SU-DHL-6 (cell line): ENCODE measurements at regions not wholly inside any gene's neighbourhood (a gene's known extent, or its start where the extent isn't known, plus 50 kb on each side); places are given as distances from the start of the nearest gene placed in this dataset.
"Not testable (repeated sequence)": the region's sequence is repeated elsewhere in the genome, so short reads cannot be mapped to it uniquely, and the experiment has no call there.

Experiments used
- H2AFZ ChIP-seq: fragments of 200-600 bp; sonication (generic); 2 replicates; pipeline ENCODE4 v1.6.1; 2014; ENCODE audit warnings: low read depth, mild to moderate bottlenecking, moderate library complexity, mixed read lengths, antibody characterized with exemption, low read length; ENCODE audit not compliant: severe bottlenecking
- H3F3A ChIP-seq: fragments of 200-600 bp; shearing (Covaris generic); 2 replicates; pipeline ENCODE4 v1.6.0; 2016; ENCODE audit warnings: antibody characterized with exemption, mild to moderate bottlenecking; ENCODE audit not compliant: insufficient read depth
- H3K27ac ChIP-seq: fragments of 200-600 bp; sonication (generic); 2 replicates; pipeline ENCODE4 v1.5.1; 2016; ENCODE audit warnings: low read depth, mild to moderate bottlenecking, low read length, moderate library complexity, mixed read lengths
- H3K27me3 ChIP-seq: fragments of 200-600 bp; sonication (generic), shearing (Covaris generic); 2 replicates; pipeline ENCODE4 v1.6.0; 2014; ENCODE audit warnings: mild to moderate bottlenecking, low read length
- H3K36me3 ChIP-seq: fragments of 200-600 bp; sonication (generic); 2 replicates; pipeline ENCODE4 v1.6.1; 2014; ENCODE audit warnings: mild to moderate bottlenecking, low read length, mixed read lengths
- H3K4me2 ChIP-seq: fragments of 300-600, 200-600 bp; shearing (Covaris generic), sonication (generic); 2 replicates; pipeline ENCODE4 v1.6.0; 2014; ENCODE audit warnings: low read length, low read depth, mild to moderate bottlenecking; ENCODE audit not compliant: poor library complexity, severe bottlenecking
- H3K4me3 ChIP-seq: fragments of 200-600 bp; sonication (generic); 2 replicates; pipeline ENCODE4 v1.5.1; 2014; ENCODE audit warnings: antibody characterized with exemption, low read length, mild to moderate bottlenecking, mixed read lengths; ENCODE audit not compliant: insufficient read depth, poor library complexity, severe bottlenecking
- H3K79me2 ChIP-seq: fragments of 200-600 bp; sonication (generic); 2 replicates; pipeline ENCODE4 v1.6.1; 2014; ENCODE audit warnings: mild to moderate bottlenecking, low read length, moderate library complexity; ENCODE audit not compliant: insufficient read depth
- H3K9ac ChIP-seq: fragments of 200-600 bp; sonication (generic); 2 replicates; pipeline ENCODE4 v1.7.0; 2014; ENCODE audit warnings: mild to moderate bottlenecking, low read length
- H3K9me2 ChIP-seq: fragments of 200-600 bp; sonication (generic); replicated peaks from 2 replicates; pipeline ENCODE4 v1.6.1; 2014; ENCODE audit warnings: low read length; ENCODE audit not compliant: insufficient read depth
- H3K9me3 ChIP-seq: fragments of 200-600 bp; sonication (generic); 2 replicates; pipeline ENCODE4 v1.6.1; 2014; ENCODE audit warnings: low read length, mixed read lengths; ENCODE audit not compliant: insufficient read depth
- H4K20me1 ChIP-seq: fragments of 200-600 bp; sonication (generic); 2 replicates; pipeline ENCODE4 v1.6.1; 2014; ENCODE audit warnings: low read depth, mild to moderate bottlenecking, antibody characterized with exemption, low read length, moderate library complexity, mixed read lengths

DNA sequence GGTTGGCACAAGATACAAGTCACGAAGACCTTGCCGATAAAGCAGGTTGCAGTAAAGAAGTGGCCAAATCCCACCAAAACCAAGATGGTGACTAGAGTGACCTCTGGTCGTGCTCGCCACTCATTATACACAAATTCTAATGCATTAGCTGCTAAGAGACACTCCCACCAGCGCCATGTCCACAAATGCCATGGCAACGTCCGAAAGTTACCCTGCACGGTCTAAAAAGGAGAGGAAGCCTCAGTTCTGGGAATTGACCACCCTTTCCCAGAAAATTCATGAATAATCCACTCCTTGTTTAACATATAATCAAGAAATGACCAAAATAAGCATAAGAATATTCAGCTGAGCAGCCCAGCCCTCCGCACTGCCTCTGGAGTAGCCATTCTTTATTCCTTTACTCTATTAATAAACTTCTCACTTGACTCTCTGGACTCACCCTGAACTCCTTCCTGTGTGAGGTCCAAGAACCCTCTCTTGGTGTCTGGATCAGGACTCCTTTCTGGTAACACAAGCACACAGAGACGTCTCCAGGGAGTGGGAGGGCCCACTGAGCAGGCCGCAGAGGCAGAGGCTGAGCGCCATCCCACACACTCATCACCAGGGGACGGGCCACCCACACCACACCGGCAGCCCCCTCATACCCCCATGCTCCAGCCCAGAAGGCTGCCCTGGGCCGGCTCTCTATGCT lies 5431.8 kb upstream of the TPTE start:
- not testable (repeated sequence) for H3K4me3 ChIP-seq, H4K20me1 ChIP-seq, H3K27ac ChIP-seq, H3K9ac ChIP-seq, H2AFZ ChIP-seq, H3K79me2 ChIP-seq, H3F3A ChIP-seq, H3K4me2 ChIP-seq, H3K27me3 ChIP-seq, H3K9me3 ChIP-seq, H3K36me3 ChIP-seq, H3K9me2 ChIP-seq

DNA sequence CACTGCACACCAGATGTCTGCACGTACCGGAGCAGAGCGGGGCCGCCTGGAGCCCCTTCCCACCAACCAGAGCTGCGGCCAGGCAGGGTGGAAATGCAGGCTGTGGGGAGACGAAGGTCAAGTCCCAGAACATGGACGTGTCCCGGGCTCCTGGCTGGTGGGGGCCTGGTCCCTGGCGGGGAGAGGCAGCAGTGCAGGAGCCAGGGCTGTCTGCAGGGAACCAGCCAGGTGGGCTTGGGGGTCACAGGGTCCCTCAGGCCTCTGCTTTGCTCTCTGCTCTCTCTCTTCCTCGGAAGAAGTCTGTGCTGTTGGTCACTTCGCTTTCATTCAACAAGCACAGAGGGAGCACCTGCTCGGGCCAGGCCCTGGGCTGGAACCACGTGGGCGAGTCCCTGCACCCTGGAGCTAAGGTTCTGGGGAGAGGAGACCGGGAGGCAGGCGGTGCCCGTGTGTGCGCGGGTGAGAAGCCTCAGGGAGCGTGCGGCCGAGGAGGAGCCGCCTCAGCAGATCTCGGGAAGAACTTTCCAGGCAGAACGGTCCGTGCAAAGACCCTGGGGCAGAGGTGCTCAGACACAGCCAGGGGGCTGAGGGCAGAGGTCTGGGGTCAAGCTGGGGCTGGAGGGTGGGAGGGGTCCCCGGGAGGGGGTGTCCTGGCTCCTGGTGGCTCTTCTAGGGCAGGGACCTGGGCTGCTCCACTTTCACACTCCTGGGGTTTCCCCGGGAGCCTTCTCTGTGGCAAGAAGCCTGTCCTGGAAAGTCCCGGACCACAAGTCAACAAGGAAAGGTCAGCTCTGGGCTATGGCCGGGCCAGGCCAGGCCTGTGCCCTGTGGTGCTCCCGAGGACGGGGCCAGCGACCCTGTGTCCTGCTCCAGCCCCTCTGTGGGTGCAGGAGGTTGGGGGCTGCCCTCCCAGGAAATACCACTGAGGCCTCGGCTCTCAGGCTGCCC lies 5431.0 kb upstream of the TPTE start:
- not testable (repeated sequence) for H3K27ac ChIP-seq, H4K20me1 ChIP-seq, H3K27me3 ChIP-seq, H3K9me2 ChIP-seq, H3K79me2 ChIP-seq, H3K4me3 ChIP-seq, H3K36me3 ChIP-seq, H3K9me3 ChIP-seq, H2AFZ ChIP-seq, H3K9ac ChIP-seq, H3F3A ChIP-seq, H3K4me2 ChIP-seq

DNA sequence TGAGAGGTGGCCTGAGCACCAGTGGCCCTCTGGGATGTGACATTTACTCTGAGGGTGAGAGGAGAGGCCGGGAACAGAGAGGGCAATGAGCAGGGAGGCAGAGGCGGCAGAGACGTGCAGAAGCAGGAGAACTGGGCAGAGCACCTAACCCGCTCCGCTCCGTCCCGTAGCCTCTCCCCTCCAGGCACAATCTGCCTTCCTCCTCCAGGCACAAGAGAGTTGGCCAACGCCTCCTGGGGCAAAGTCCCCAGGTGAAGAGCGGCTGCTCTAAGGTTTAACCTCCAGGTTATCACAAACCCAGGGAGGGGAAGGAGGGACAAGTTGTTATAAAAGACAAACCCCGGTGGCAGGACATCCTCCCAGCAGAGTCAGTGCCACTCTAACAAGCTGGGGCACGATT lies 5430.1 kb upstream of the TPTE start:
- H3K9ac ChIP-seq, H3K27me3 ChIP-seq, H3F3A ChIP-seq, H3K27ac ChIP-seq, H2AFZ ChIP-seq, H3K9me2 ChIP-seq, H3K4me2 ChIP-seq, H4K20me1 ChIP-seq, H3K9me3 ChIP-seq, H3K79me2 ChIP-seq, H3K36me3 ChIP-seq, H3K4me3 ChIP-seq: not testable (repeated sequence)

DNA sequence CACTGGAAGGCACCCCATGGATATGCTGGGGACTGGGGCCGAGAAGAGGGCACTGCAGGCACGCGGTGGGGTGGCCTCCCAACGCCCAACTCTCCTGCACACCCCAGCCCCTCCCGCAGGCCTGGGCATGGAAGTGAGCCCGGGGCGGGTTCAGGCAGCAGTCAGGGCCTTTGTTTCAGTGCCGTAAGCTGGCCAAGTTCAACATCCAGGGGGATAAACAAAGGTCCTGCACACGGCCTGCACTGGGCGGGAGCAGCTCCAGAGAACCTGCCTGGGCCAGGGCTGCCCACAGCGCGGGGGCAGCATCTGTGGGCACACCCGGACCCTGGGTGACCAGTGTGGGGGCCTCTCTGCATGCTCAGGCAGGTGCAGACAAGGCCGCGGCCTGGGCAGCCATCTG lies 5425.8 kb upstream of the TPTE start:
- H3K9me3 ChIP-seq, H3F3A ChIP-seq, H2AFZ ChIP-seq, H3K36me3 ChIP-seq, H3K4me3 ChIP-seq, H3K27me3 ChIP-seq, H3K27ac ChIP-seq, H3K9me2 ChIP-seq, H3K79me2 ChIP-seq, H3K9ac ChIP-seq, H4K20me1 ChIP-seq, H3K4me2 ChIP-seq: not testable (repeated sequence)

DNA sequence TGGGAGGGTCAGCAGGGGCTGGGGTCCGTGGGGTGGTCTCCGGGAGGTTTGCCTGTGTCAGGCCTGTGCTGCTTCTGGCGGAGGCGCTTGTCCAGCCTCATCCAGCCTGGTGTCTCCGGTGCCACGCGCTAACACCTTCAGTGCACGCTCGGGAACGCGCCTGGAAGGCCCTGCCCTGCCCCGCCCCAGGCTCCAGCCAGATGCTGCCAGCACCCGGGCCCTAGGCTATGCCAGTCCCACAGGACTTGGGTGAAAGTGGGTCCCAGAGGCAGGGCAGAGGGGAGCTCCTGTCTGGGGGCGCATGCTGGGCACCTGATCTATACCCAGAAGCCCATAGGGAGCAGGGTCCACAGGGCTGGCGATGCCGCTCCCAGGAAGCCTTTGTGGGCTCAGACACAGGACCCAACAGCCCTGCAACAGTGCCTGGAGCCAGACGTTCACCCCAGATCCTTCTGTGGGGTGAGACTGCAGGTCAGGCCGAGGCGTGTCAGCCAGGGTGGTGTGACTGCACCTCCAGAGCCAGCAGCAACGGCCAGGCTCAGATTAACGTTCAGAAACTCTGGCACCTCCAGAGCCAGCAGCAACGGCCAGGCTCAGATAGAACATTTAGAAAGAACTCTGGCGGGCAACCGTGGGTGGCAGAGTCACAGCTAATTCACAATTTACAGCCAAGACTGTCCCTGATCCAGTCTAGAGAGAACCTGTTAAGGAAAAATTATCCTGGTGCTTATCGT lies 5423.2 kb upstream of the TPTE start:
- not testable (repeated sequence) for H4K20me1 ChIP-seq, H3F3A ChIP-seq, H3K36me3 ChIP-seq, H3K4me2 ChIP-seq, H3K9ac ChIP-seq, H3K79me2 ChIP-seq, H3K27me3 ChIP-seq, H3K9me2 ChIP-seq, H2AFZ ChIP-seq, H3K9me3 ChIP-seq, H3K27ac ChIP-seq, H3K4me3 ChIP-seq

DNA sequence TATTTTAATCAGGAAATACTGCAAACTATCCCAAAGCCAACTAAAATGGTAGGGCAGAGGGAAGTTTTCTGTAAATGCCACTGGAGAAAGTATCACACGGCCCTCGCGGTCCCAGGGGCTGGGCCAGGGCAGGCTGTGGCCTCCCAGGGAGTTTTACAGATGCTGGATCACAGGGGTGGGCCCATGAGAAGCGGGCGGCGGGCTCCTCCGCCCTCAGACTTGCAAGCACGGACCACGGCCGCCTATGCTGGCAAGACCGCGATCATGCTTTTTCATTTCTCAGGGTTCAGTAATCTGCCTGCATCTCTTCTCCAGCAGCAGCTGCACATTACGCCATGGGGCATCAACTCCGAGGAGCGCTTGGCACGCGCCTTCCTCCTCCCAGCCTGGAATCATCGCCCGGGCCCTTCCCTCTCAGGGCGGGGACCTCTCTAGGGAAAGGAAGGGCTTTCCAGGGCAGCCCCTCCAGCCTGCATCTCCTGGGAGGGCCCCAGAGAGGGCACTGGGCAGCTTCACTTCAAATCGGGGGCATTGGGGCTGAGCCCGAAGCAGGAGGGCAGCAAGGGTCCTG lies 5420.7 kb upstream of the TPTE start:
- H3K4me2 ChIP-seq, H3K27me3 ChIP-seq, H3K9me3 ChIP-seq, H4K20me1 ChIP-seq, H2AFZ ChIP-seq, H3K79me2 ChIP-seq, H3K27ac ChIP-seq, H3K4me3 ChIP-seq, H3K9me2 ChIP-seq, H3K36me3 ChIP-seq, H3F3A ChIP-seq, H3K9ac ChIP-seq: not testable (repeated sequence)

DNA sequence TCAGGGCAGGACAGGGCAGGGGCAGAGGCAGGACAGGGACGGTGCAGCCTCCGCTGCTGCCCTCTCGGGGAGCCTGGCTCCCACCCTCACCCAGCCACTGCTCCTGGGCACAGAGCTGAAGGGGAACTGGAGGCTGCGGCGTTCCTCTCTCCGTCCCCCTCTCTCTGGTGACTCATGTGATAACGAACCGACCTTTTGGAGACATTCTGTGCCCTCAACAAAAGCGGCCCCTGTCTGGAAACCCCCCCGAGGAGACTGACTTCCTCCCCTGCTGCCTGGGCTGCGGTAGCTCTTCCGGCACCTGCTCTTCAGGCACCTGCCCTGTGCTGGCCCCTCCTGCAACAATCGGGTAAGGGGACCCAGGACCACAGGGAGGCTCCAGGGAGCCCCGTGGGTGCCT lies 5419.6 kb upstream of the TPTE start:
- H3K4me3 ChIP-seq, result not testable (repeated sequence)
- Histone ChIP-seq H3K4me2 (peak overlapping the region; percentile 22), H3K9ac (0 out of 2 replicates have a peak overlapping the region, but pooled peaks have one; percentile 16)

More for the DNA sequence above, 5419.6 kb upstream of the TPTE start:
- not testable (repeated sequence) for H4K20me1 ChIP-seq, H2AFZ ChIP-seq, H3K36me3 ChIP-seq, H3F3A ChIP-seq, H3K9me3 ChIP-seq, H3K79me2 ChIP-seq, H3K9me2 ChIP-seq, H3K27me3 ChIP-seq
- peak overlapping the region; percentile 60 for H3K27ac ChIP-seq
